Parathyroid adenoma (tissue), 2 donors: ENCODE measurements at regions not wholly inside any gene's neighbourhood (a gene's known extent, or its start where the extent isn't known, plus 50 kb on each side); places are given as distances from the start of the nearest gene placed in this dataset.

Source experiments
- H2AFZ ChIP-seq: fragments of 300-600 bp; sonication (generic); one replicate; pipeline ENCODE4 v1.7.0; 2017; ENCODE audit warnings: antibody characterized with exemption, mild to moderate bottlenecking
- H3K27ac ChIP-seq: fragments of 300-600 bp; sonication (generic); one replicate; pipeline ENCODE4 v1.7.0; 2017
- H3K27me3 ChIP-seq: fragments of 300-600 bp; sonication (generic); one replicate; pipeline ENCODE4 v1.7.0; 2017; ENCODE audit warnings: low read length; ENCODE audit not compliant: control insufficient read depth, insufficient read depth
- H3K36me3 ChIP-seq: fragments of 300-600 bp; sonication (generic); one replicate; pipeline ENCODE4 v1.7.0; 2017; ENCODE audit warnings: low read length; ENCODE audit not compliant: control insufficient read depth, insufficient read depth
- H3K4me1 ChIP-seq: fragments of 300-600 bp; sonication (generic); one replicate; pipeline ENCODE4 v1.7.0; 2017; ENCODE audit warnings: control low read depth
- H3K4me2 ChIP-seq: fragments of 300-600 bp; sonication (generic); one replicate; pipeline ENCODE4 v1.7.0; 2017; ENCODE audit warnings: low read length
- H3K4me3 ChIP-seq: fragments of 300-600 bp; sonication (generic); one replicate; pipeline ENCODE4 v1.7.0; 2017; ENCODE audit warnings: low read depth, low read length
- H3K79me2 ChIP-seq: fragments of 300-600 bp; sonication (generic); one replicate; pipeline ENCODE4 v1.7.0; 2017; ENCODE audit warnings: control low read depth
- H3K9ac ChIP-seq: fragments of 300-600 bp; sonication (generic); one replicate; pipeline ENCODE4 v1.7.0; 2017; ENCODE audit warnings: mild to moderate bottlenecking
- H3K9me3 ChIP-seq: fragments of 300-600 bp; sonication (generic); one replicate; pipeline ENCODE4 v1.7.0; 2017; ENCODE audit warnings: low read length; ENCODE audit not compliant: control insufficient read depth
- CTCF ChIP-seq: fragments of 300-600 bp; sonication (generic); IDR thresholded peaks from one replicate; pipeline ENCODE4 v1.7.0; 2017; ENCODE audit warnings: antibody characterized with exemption, mild to moderate bottlenecking
- donor health status: primary hyperparathyroidism.

GRCh38 chr12:63079791-63080502 is 71.1 kb downstream of the AVPR1A start:
- H3K79me2 ChIP-seq, result no peaks in the 10 kb centered on the region
- H3K4me1 ChIP-seq, result peaks cover 8% of the 10 kb centered on the region
- H3K9ac ChIP-seq, result no peak overlapping the region
- TF ChIP-seq CTCF, result no peak
- H3K27me3 ChIP-seq, result no peaks in the 10 kb centered on the region
- no peaks in the 10 kb centered on the region for H3K9me3 ChIP-seq
- H3K27ac ChIP-seq, result no peak overlapping the region
- H3K4me2 ChIP-seq, result no peak overlapping the region
- peak overlapping the region; percentile 67 for H2AFZ ChIP-seq
- H3K36me3 ChIP-seq, result no peaks in the 10 kb centered on the region
- no peak overlapping the region for H3K4me3 ChIP-seq

- no peak for TF ChIP-seq CTCF
- H3K4me2 ChIP-seq, result no peak overlapping the region
- no peak overlapping the region for H3K27ac ChIP-seq
- H3K36me3 ChIP-seq, result no peaks in the 10 kb centered on the region
- H3K27me3 ChIP-seq, result no peaks in the 10 kb centered on the region
- H3K79me2 ChIP-seq, result no peaks in the 10 kb centered on the region
- H2AFZ ChIP-seq, result no peak overlapping the region
- H3K4me1 ChIP-seq, result peaks cover 8% of the 10 kb centered on the region
- no peak overlapping the region for H3K9ac ChIP-seq
- no peak overlapping the region for H3K4me3 ChIP-seq
- no peaks in the 10 kb centered on the region for H3K9me3 ChIP-seq
Observed at GRCh38 chr12:63078906-63079305, 72.1 kb downstream of the AVPR1A start.

- Histone ChIP-seq H3K79me2 (no peaks in the 10 kb centered on the region), H3K4me2 (no peak overlapping the region), H3K4me1 (peaks cover 8% of the 10 kb centered on the region), H3K36me3 (no peaks in the 10 kb centered on the region), H2AFZ (no peak overlapping the region), H3K27me3 (no peaks in the 10 kb centered on the region), H3K9me3 (no peaks in the 10 kb centered on the region), H3K27ac (no peak overlapping the region), H3K9ac (no peak overlapping the region), H3K4me3 (no peak overlapping the region)
- no peak for TF ChIP-seq CTCF
Observed at GRCh38 chr12:63075376-63076060, 75.5 kb downstream of the AVPR1A start.

- H3K27me3 ChIP-seq, result no peaks in the 10 kb centered on the region
- H3K4me1 ChIP-seq, result no peaks in the 10 kb centered on the region
- TF ChIP-seq CTCF, result no peak
- no peak overlapping the region for H3K4me3 ChIP-seq
- no peak overlapping the region for H3K4me2 ChIP-seq
- H3K36me3 ChIP-seq, result no peaks in the 10 kb centered on the region
- H3K9ac ChIP-seq, result no peak overlapping the region
- no peaks in the 10 kb centered on the region for H3K9me3 ChIP-seq
- peak overlapping the region; percentile 5 for H2AFZ ChIP-seq
- no peaks in the 10 kb centered on the region for H3K79me2 ChIP-seq
- peak overlapping the region; percentile 17 for H3K27ac ChIP-seq
Observed at GRCh38 chr12:63070709-63071108, 80.3 kb downstream of the AVPR1A start.
